Activated CD4-positive, alpha-beta T cell treated with anti-CD3 and anti-CD28 coated beads for 48 hours (primary cell): ENCODE measurements at regions not wholly inside any gene's neighbourhood (a gene's known extent, or its start where the extent isn't known, plus 50 kb on each side); places are given as distances from the start of the nearest gene placed in this dataset.
"Not testable (repeated sequence)": the region's sequence is repeated elsewhere in the genome, so short reads cannot be mapped to it uniquely, and the experiment has no call there.

Experiments
- DNase-seq: peaks from one replicate; pipeline ENCODE4 v3.0.0-alpha.2; 2020

- DNase-seq: no peak
Observed at GRCh38 chr16:77488652-77489051, 53.8 kb upstream of the ADAMTS18 start.

DNA sequence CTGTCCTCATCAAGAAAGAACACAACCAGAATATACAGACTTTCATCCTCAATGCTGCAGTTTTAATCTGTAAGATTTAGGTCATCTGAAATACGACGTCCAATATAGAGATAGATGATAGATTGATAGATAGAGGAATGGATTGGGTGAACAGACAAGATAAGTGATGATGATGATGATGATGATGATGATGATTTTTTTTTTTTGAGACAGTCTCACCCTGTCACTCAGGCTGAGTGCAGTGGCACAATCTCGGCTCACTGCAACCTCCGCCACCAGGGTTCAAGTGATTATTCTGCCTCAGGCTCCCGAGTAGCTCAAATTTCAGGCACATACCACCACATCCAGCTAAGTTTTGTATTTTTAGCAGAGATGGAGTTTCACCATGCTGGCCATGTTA is 56.3 kb upstream of the ADAMTS18 start:
- no peak for DNase-seq

GRCh38 chr16:77496934-77497333 is 62.1 kb upstream of the ADAMTS18 start:
- no peak for DNase-seq

- DNase-seq: no peak
Observed at GRCh38 chr16:77499373-77500285, 64.8 kb upstream of the ADAMTS18 start.

DNA sequence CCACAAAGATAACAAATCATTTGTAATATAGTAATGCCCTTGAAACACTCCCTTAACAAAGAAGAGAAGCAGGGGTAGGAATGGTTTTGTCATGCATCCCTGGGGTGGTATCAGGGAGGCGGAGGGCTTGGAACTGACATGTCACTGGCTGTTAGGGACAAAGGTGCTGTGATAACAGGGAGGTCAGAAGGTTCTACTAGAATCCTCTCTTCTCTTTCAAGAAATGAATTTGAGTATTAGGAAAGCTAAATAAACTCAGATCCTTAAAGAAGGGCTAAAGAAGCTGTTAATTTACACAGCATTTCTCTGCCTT is 65.4 kb upstream of the ADAMTS18 start:
- no peak for DNase-seq

- DNase-seq: no peak
Observed at GRCh38 chr16:77500934-77501664, 66.3 kb upstream of the ADAMTS18 start.

DNA sequence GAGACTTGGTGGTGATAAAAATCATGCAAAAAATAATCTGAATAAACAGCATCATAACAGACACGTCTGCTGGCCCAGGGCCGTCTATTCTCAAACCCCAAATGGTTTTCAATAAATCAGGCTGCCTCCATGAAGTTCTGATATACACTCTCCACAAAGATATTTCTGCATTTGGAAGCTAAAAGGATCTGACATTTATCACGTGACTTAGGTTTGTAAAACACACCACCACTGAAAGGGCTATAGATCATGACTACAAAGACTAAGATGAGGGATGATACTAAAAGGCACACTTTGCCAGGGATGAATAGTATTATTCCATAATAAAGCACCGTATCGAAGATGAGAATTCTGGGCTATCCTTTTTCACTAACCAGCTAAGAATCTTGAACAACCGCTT is 67.6 kb upstream of the ADAMTS18 start:
- no peak for DNase-seq

- not testable (repeated sequence) for DNase-seq
Observed at GRCh38 chr16:77506492-77506891, 71.7 kb upstream of the ADAMTS18 start.

- DNase-seq: no peak
Observed at GRCh38 chr16:77509051-77509450, 74.2 kb upstream of the ADAMTS18 start.

- DNase-seq: no peak
Observed at GRCh38 chr16:77509796-77510195, 75.0 kb upstream of the ADAMTS18 start.

DNA sequence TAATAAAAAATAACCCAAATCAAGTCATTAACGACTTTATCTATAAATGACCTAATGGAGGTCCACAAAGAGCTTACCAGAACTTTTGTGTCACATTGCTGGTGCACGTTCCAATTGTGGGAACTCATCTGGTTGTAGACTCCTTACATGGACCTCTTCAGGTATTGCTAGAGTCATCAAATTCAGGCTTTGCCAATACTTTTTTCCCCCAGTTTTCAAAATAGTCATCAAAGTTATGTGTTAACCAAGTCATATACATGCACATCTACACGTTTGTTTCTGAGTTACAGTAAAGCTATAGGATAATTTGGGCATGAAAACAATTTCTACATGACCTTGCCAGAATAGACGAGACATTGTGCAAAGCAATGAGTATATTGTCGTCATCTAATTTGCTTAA is 76.2 kb upstream of the ADAMTS18 start:
- no peak for DNase-seq

GRCh38 chr16:77514500-77515220 is 79.8 kb upstream of the ADAMTS18 start:
- DNase-seq: no peak

DNA sequence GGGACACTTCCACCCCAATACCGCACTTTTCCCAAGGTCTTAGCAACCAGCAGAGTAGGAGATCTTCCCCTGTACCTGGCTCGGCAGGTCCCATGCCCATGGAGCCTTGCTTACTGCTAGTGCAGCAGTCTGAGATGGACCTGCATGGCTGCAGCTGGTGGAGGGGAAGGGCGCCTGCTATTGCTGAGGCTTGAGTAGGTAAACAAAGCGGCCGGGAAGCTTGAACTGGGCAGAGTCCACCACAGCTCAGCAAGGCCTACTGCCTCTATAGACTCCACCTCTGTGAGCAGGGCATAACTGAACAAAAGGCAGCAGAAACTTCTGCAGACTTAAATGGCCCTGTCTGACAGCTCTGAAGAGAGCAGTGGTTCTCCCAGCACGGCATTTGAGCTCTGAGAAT is 90.4 kb upstream of the ADAMTS18 start:
- DNase-seq: not testable (repeated sequence)

DNA sequence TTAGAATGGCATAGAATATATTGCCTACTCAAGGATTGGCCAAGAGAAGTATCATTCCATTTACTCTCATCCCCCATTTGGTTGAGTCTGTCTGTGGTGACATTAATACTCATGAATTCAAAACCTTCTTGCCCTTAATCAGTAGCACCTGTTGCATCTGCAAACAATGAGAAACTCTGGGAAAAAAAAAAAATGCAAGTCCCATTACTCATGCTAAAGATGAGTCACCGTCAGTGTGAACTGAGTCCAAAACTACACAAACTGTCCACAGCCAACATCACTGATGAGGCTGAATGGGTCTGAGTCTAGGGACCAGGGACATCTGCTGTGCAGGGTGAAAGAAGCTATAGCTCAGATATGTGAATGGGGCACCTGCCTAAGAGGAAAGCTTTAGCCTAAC is 96.9 kb upstream of the ADAMTS18 start:
- DNase-seq: no peak

GRCh38 chr16:77536809-77537208 is 102.0 kb upstream of the ADAMTS18 start:
- DNase-seq: no peak

DNA sequence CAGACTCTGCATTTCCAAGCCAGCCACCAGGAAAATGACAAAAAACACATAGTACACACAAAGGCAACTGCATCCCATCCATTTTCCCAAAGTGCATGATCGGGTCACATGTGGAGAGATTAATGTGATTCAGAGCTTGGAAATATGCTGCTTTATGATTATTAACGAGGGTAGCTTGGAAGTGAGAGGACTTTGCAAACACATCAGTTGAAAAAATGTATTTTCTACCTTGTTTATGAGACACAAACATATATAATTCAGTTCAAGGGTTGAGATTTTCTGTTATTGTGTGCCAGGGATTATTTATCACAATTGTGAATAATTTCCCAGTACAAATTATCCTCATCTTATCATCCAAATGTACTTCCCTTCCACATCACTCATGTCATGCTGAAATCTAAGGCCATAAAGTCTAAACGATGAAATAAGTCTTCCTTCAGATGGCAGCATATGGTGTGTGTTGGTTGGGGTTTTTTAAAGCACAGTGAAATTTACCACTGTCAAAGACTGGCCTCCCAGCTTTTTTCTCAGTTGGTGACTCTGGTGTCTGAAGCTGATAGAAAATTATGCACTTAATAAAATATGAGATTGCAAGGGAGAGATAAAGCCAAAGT is 104.7 kb upstream of the ADAMTS18 start:
- DNase-seq: no peak

GRCh38 chr16:77540646-77541045 is 105.8 kb upstream of the ADAMTS18 start:
- no peak for DNase-seq

- no peak for DNase-seq
Observed at GRCh38 chr16:77541165-77541564, 106.3 kb upstream of the ADAMTS18 start.

- DNase-seq: no peak
Observed at GRCh38 chr16:77548151-77548550, 113.3 kb upstream of the ADAMTS18 start.

GRCh38 chr16:77548766-77549165 is 113.9 kb upstream of the ADAMTS18 start:
- DNase-seq: no peak

DNA sequence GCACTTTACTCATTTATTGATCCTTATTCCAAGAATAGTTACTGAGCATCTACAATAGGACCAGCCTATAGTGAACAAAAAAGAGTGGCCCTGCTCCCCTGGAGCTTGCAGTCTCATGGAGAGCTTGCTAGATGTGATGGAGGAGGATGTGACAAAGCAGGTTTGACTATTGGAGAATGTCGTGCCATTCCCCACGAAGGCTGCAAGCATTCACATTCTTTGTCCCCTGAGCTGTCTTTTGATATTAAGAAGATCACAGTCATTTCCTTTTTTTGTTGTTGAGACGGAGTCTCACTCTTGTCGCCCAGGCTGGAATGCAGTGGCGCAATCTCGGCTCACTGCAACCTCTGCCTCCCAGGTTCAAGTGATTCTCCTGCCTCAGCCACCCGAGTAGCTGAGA is 115.0 kb upstream of the ADAMTS18 start:
- DNase-seq: no peak

- no peak for DNase-seq
Observed at GRCh38 chr16:77551357-77551756, 116.5 kb upstream of the ADAMTS18 start.

DNA sequence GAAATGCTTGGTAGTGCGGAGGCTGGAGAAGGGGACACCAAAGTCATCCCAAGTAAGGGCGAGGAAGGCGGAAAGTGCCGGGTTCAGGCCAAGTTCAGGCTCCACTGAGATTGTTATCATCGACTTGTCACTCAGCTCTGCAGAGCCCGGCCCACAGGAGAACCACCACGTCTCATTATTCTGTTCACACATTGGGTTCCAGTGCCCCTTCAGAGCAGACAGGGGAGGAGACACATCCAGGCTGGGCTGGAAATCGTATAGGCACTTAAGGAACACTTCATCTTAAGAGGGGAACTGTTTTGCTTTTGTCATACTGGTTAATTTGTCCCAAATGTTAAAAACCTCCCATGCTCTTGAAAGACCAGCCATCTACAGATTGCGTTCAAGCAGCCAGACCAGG is 118.3 kb upstream of the ADAMTS18 start:
- DNase-seq: no peak
